ENCODE measurements at regions not wholly inside any gene's neighbourhood (a gene's known extent, or its start where the extent isn't known, plus 50 kb on each side); places are given as distances from the start of the nearest gene placed in this dataset.

DNA sequence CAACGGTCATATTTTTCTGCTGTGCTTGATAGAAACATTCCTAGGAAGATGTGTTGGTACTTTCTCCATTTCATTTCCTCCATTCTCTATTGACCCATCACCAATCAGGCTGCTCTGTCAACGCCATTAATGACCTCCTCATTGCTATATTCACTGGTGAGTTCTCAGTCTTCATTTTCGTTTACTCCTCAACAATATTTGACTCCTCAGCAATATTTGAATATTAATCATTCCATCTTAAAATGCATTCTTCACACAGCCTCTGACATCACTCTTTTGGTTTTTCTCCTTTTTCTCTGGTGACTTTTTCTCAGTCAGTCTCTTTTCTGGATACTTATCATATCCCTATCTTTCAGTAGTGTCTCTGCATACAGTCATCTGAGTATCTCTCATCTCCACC lies 323.5 kb upstream of the CRIM1 start:
- intact Hi-C loops (cut with DNase I) = loop anchor here in 1 of 10 donors (10.0 kb wide), 1 partner anchor 1567 kb away; no protein-coding TSS in a partner anchor
- no peak overlapping the region for H3K4me3 ChIP-seq
- ATAC-seq (no peak), DNase-seq (no peak)
- TF ChIP-seq, protein P1, sequence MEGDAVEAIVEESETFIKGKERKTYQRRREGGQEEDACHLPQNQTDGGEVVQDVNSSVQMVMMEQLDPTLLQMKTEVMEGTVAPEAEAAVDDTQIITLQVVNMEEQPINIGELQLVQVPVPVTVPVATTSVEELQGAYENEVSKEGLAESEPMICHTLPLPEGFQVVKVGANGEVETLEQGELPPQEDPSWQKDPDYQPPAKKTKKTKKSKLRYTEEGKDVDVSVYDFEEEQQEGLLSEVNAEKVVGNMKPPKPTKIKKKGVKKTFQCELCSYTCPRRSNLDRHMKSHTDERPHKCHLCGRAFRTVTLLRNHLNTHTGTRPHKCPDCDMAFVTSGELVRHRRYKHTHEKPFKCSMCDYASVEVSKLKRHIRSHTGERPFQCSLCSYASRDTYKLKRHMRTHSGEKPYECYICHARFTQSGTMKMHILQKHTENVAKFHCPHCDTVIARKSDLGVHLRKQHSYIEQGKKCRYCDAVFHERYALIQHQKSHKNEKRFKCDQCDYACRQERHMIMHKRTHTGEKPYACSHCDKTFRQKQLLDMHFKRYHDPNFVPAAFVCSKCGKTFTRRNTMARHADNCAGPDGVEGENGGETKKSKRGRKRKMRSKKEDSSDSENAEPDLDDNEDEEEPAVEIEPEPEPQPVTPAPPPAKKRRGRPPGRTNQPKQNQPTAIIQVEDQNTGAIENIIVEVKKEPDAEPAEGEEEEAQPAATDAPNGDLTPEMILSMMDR (IDR thresholded peaks at IDR 0.05) = no peak
- no peaks in the 10 kb centered on the region for H3K27me3 ChIP-seq
- no peak overlapping the region for H3K27ac ChIP-seq
- no peaks in the 10 kb centered on the region for H3K9me3 ChIP-seq
- no peaks in the 10 kb centered on the region for H3K4me1 ChIP-seq
- WGBS, 2 donors = 56 to 68% methylated on average over 3 of the region's 3 CpGs
- H3K36me3 ChIP-seq = no peaks in the 10 kb centered on the region

DNA sequence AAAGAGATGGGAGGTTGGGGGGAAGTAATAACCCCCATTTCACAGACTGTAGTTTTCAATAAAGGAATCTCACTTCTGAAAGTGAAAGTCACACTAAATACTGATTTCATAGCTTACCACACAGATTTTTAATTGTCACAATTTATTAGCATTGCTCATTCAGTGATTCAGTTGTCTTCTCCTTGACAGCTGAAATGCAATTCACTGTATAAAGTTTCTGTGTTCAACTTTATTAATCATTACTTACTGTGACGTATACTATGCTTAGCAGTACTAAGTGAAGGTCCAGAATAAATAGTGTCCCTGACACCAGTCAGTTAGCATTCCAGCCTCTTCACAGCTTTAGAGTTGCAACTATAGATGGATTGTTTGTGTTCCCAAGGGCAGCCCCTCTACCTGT lies 324.1 kb upstream of the CRIM1 start:
- intact Hi-C loops (cut with DNase I) = loop anchor here in 1 of 10 donors (10.0 kb wide), 1 partner anchor 1567 kb away; no protein-coding TSS in a partner anchor
- ATAC-seq = no peak
- TF ChIP-seq, protein P1 (IDR thresholded peaks at IDR 0.05) = no peak

DNA sequence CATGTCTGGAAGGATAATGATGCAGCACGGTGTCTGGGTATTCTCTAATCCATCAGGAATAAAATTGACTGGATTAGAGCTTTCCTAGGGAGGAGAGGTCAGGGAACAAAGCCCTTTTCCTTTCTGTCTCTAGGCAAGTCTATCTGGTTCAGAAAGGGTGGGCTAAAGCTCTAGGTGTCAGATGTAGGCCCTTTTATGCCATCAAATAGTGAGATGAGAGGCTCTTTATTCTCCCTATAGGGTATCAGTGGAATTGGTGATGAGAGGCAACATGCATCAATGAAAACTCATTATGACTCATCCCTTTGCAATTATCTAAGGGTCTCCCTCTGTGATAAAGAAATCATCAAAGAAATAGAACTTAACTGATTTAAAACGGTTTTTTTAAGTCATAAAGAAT lies 328.0 kb upstream of the CRIM1 start:
- intact Hi-C loops (cut with DNase I) = no loop called here
- ATAC-seq (no peak), DNase-seq (no peak)
- Histone ChIP-seq H3K27ac (no peak overlapping the region), H3K36me3 (no peaks in the 10 kb centered on the region), H3K4me3 (no peak overlapping the region), H3K4me1 (no peaks in the 10 kb centered on the region), H3K27me3 (peaks cover 0 to 5% (median 0%) of the 10 kb centered on the region in 7 donors), H3K9me3 (no peaks in the 10 kb centered on the region)
- WGBS, 2 donors = 62 to 74% methylated on average over 2 of the region's 2 CpGs
- TF ChIP-seq, protein P1 (IDR thresholded peaks at IDR 0.05) = no peak

More for the DNA sequence above, 324.1 kb upstream of the CRIM1 start:
- peaks cover 0 to under 1% (median 0%) of the 10 kb centered on the region in 7 donors for H3K27me3 ChIP-seq
- H3K9me3 ChIP-seq = no peaks in the 10 kb centered on the region
- no peak overlapping the region for H3K27ac ChIP-seq
- H3K4me1 ChIP-seq = no peaks in the 10 kb centered on the region
- WGBS, 2 donors = 0 to 61% methylated on average over 1 of the region's 1 CpG
- no peak for DNase-seq
- no peak overlapping the region for H3K4me3 ChIP-seq
- H3K36me3 ChIP-seq = no peaks in the 10 kb centered on the region

DNA sequence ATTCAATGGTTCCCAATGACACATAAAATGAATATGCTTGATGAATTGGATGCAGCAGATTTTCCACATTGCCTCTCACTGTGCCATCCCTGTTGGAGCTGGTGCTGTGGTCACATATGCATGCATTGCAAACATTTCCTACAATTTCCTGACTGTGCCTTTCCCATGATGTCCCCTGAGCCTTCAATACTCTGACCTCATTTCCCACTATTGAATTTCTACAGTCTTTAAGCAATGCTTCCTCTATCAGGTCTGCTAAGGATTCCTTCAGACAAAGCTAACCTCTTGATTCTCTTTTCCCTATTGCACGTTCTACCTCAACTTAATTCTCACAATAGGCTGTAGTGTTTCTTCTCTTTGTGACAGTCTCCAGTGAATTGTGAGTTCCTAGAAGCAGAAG lies 342.5 kb upstream of the CRIM1 start:
- no peaks in the 10 kb centered on the region for H3K36me3 ChIP-seq
- peak overlapping the region in 3 of 10 donors; percentile 38 to 63 (median 57) for H3K27ac ChIP-seq
- no peaks in the 10 kb centered on the region for H3K9me3 ChIP-seq
- no peak for DNase-seq
- intact Hi-C loops (cut with DNase I) = no loop called here
- TF ChIP-seq, protein P1 (IDR thresholded peaks at IDR 0.05) = no peak
- H3K4me1 ChIP-seq = peaks cover 0 to 23% (median 0%) of the 10 kb centered on the region in 9 donors
- 34 to 43% methylated on average over 1 of the region's 1 CpG for WGBS, 2 donors
- ATAC-seq = peak in 3 of 8 donors; percentile 49 to 85 (median 77)
- H3K27me3 ChIP-seq = peaks cover 0 to 7% (median 0%) of the 10 kb centered on the region in 7 donors
- no peak overlapping the region for H3K4me3 ChIP-seq

Measured in heart right ventricle (tissue), 16 donors.